ENCODE measurements at regions not wholly inside any gene's neighbourhood (a gene's known extent, or its start where the extent isn't known, plus 50 kb on each side); places are given as distances from the start of the nearest gene placed in this dataset.
"Not testable (repeated sequence)": the region's sequence is repeated elsewhere in the genome, so short reads cannot be mapped to it uniquely, and the experiment has no call there.

GRCh38 chr1:83400173-83400572 is 598.8 kb downstream of the TTLL7 start:
- not testable (repeated sequence) for DNase-seq

- DNase-seq = not testable (repeated sequence)
Observed at GRCh38 chr1:83398125-83398524, 600.8 kb downstream of the TTLL7 start.

DNA sequence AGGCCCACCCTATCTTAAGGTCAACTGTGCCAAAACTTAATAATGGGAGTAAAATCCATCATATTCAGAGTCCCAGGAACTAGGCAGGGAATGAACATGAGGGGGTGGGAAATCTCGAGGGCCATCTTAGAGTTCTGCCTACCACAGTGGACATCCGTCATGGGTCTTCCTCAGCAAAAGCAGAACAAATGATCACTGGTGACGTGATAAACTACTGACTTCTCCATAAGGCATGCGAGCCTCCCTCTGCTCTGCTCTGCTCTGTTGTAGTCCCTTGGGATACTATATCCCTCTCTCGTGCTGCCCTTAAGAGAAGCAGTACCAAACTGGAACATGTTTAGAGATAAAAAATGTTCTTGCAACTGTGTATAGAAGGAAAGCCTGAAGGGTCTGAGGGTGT is 603.8 kb downstream of the TTLL7 start:
- DNase-seq = not testable (repeated sequence)

- DNase-seq = not testable (repeated sequence)
Observed at GRCh38 chr1:83386946-83387345, 612.0 kb downstream of the TTLL7 start.

DNA sequence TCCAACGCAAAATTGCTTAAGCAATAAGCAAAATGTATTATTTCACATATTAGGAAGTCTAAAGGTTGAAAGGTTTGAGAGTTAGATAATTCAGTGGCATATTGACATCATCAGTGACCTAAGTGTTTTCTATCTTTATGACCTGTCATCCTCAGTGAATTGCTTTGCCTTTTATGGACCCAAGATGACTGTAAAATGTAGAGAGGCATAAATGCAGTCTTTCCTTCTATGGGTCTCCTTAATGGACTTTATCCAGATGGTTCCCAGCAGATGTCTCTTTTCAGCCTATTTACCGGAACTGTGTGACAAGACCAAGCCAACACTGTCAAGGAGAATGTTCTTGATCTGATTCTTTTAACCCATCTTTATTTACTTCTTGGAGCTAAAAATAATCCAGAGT is 615.8 kb downstream of the TTLL7 start:
- not testable (repeated sequence) for DNase-seq

DNA sequence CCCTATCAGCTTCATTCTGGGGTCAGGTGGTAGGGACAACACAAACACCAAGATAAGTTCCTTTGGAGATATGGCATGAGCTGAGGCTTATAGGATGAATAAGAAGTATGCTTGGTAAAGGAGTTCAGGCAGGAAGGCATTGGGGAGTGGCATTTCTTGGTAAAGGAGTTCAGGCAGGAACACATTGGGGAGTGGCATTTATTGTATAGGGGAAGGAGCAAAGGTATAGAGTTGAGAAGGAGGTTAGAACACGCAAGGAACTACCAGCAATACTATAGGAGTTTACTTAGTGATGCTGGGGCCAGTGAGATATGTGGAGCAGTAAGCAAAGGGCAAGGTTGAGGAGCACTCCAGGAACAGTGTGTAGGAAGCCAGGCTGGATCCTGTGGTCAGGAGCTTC is 625.9 kb downstream of the TTLL7 start:
- not testable (repeated sequence) for DNase-seq

GRCh38 chr1:83369853-83370252 is 629.1 kb downstream of the TTLL7 start:
- DNase-seq = not testable (repeated sequence)

DNA sequence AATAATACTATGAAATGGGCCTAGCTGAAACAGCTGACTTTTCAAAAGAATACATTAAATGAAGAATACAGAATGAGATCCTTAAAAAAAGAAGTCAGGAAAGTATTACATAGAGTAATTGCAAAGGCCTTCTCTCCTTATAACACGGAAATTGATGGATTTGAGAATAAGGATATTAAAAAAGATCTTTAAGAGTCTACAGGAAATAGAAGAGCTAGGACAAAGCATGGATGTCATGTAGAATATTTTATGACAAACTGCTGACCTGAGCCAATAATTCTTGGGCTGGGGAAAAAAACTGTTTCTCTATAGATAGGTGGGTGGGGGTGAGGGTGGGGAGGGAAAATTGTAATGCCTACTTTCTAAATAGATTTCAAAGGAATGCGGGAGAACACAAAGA is 633.6 kb downstream of the TTLL7 start:
- DNase-seq = not testable (repeated sequence)

GRCh38 chr1:83345375-83345774 is 653.6 kb downstream of the TTLL7 start:
- DNase-seq = not testable (repeated sequence)

DNA sequence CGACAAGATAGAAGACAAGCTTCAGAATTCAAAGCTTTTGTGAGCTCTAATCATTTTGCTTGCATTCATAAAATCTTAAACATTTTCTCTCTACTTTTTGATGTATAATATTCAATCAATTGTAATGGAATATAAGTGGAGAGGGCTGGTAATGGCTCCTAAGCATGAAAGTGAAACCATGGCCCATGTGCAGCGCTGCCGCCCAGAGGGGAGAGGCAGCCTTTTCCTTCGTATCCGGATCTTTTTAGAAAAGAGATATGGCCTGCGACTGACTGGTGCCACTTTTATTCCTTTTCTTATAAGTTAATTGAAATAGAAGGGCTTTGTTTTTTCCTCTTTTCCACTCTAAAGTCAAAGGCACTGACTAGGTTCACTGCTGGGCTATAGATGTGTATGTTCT is 655.2 kb downstream of the TTLL7 start:
- not testable (repeated sequence) for DNase-seq

DNA sequence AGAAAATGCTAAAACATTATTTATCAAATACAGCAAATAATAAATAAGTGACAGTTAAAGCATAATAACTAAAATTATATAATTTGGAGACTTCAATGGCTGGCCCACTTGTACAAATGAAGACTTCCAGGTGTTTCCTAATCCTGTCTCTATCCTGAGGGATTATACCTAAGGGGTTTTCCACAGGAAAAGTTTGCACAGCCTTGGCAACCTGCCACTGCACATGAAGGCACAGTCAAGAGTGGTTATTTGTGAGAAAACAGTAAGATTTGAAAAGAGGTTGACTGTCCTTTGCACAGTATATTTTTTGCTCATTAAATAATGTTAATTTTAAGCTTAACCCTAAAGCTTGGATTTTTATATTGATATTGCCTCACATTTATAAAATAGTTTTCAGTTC is 655.9 kb downstream of the TTLL7 start:
- DNase-seq = not testable (repeated sequence)

- not testable (repeated sequence) for DNase-seq
Observed at GRCh38 chr1:83332308-83332707, 666.6 kb downstream of the TTLL7 start.

DNA sequence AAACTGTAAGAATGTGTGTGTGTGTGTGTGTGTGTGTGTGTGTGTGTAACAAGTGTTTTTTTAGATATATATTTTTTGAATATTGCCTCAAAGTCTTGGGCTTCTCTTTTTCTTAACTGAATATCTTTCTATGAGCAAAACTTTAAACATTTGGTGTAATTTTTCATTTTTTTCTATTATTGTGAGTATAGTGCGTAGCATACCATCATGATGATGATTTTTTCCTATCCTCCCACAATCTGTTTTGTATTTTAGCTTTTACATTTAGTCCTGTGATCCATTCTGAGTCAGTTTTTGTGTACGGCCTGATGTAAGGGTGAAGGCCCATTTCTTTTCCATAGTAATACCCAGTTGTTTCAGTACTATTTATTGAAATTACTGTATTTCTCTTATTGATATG is 680.6 kb downstream of the TTLL7 start:
- DNase-seq = no peak

DNA sequence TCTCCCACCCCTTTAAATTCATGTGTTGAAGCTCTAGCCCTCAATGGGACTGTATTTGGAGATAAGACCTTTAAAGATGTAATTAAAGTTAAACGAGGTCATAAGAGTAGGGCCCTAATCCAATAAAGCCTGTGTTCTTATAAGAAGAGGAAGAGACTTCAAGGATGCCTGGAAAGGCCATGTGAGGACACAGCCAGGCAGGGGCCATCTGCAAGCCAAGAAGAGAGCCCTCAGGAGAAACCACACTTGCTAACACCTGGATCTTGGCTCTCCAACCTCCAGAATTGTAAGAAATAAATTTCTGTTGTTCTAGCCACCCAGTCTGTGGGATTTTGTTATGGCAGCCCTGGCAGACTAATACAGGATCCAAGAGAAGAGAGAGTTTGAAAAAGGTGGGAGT is 683.5 kb downstream of the TTLL7 start:
- DNase-seq = not testable (repeated sequence)

GRCh38 chr1:83310161-83310560 is 688.8 kb downstream of the TTLL7 start:
- not testable (repeated sequence) for DNase-seq

DNA sequence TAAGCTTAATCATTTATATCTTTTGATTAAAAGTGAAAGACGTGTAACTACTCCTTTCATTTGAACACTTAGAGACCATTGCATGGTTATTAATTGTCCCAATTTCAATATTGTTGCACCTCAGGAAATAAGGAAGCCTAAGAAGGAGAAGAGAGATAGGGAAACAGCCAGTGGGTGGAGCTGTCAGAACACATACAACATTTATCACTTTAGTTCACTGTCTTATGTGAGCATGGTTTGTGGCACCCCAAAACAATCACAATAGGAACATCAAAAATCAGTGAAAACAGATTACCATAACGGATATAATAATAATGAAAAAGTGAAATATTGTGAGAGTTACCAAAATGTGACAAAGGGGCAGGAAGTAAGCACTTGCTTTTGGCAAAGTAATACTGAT is 689.9 kb downstream of the TTLL7 start:
- DNase-seq = peak in 2 of 56 donors; percentile 0 to 3

DNA sequence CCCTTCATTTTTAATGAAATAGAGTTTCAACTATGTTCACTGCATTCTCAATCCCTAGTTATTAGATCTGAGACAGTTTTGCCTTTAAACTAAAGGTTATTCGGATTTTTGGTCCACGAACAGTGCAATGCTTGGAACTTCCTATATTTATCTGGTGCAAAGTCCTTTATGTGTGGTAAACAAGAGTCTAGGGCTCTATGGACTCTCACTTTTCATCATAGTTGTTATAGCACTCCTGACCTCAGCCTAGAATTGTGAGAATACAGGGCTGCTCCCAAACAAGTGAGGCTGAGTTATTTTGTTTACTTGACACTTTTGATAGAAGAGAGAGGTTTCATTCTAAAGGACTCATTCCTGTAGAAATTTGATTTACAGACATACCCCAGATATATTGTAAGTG is 692.1 kb downstream of the TTLL7 start:
- not testable (repeated sequence) for DNase-seq

DNA sequence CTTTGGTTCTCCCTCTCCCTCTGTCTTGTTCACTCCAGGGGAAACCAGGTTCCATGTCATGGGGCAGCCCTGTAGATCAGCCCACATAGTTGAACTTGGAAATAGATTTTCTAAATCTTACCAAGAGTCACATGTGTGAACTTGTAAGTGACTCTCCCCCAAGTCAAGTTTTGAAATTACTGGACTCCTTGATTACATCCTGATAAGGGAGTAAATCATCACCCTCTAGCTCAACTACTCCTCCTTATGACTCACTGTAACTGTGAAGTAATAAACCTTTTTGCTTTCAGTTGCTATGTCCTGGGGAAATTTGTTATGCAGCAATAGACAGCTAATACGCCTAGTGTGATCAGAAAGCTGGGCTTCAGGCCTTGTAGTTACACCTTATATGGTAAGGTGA is 703.3 kb downstream of the TTLL7 start:
- DNase-seq = not testable (repeated sequence)

DNA sequence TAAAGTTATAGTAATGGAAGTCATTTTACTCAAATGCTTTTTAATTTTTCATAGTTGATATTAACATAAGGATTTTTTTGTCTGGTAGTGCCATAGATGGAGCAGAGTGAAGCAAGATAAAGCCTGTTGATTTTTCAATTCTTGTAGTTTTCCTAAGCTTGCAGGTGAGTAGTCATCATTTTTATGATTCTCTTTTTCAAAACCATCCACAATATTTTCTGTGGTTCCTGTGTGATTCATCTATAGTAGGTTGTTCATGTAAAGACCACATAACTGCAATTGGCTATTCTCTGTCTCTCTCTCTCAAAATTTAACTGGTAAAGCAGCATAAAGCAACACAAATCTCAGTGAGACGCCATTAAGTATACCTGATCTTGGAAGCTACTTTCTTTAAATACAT is 711.5 kb downstream of the TTLL7 start:
- DNase-seq = not testable (repeated sequence)

- DNase-seq = not testable (repeated sequence)
Observed at GRCh38 chr1:83274656-83275055, 724.3 kb downstream of the TTLL7 start.

DNA sequence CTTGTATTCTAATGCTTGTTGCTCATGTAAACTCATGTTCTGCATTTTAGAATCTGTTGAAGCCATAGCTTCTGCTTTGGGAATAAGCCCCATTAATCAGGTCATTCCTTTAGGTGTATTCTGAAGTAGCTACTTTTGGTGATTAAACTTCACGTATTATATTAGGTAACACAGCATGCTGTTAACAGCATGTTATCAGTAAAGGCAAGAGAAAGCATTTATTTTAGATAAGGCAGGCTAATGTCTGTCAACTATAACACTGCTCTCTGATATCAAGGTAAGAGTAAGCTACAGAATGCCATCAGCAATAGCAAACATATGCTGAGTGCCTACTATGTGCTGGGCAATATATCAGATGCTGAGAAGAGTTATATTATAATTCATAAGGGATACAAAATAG is 726.4 kb downstream of the TTLL7 start:
- DNase-seq = not testable (repeated sequence)

GRCh38 chr1:83271834-83272233 is 727.1 kb downstream of the TTLL7 start:
- DNase-seq = not testable (repeated sequence)

DNA sequence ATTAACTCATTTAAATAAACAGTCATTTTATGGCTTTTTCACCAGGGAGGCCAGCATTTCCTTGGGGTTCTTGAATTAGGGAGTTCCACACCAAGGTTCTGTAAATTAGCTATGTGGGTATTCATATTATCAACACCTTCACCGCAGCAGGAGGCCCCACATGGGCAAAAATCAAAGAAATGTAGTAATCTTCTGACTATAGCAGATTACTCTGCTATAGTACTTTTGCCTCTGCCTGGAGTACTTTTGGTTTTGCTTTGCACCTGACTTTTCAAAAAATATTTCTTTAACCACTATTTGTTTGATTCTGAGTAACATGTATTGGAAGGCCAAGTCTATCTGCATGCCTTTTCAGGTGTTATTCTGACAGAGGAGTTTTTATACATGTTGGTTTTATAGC is 728.1 kb downstream of the TTLL7 start:
- DNase-seq = not testable (repeated sequence)

DNA sequence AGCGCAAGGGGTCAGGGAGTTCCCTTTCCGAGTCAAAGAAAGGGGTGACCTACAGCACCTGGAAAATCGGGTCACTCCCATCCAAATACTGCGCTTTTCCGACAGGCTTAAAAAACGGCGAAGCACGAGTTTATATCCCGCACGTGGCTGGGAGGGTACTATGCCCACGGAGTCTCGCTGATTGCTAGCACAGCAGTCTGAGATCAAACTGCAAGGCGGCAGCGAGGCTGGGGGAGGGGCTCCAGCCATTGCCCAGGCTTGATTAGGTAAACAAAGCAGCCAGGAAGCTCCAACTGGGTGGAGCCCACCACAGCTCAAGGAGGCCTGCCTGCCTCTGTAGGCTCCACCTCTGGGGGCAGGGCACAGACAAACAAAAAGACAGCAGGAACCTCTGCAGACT is 735.1 kb downstream of the TTLL7 start:
- not testable (repeated sequence) for DNase-seq
